ENCODE measurements at regions not wholly inside any gene's neighbourhood (a gene's known extent, or its start where the extent isn't known, plus 50 kb on each side); places are given as distances from the start of the nearest gene placed in this dataset.

DNA sequence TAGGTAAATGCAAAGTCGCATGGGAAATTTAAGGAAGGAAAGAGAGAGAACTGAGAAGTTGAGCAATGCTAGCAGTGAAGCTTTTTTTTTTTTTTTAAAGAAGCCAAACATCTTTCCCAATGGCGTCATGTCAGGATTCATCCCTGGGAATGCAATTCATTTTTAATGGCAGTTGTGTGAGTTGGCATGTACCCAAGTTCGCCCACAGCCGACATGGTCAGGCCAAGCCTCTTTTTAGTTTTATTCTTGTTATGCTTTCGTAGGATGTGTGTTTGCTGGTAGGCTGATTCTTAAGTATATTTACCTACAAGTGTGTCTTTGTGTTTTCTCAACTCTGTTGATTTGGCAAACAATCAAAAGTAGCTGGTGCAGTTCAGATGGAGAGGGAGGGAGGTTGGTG is 127.6 kb upstream of the ITGA6 start:
- H3K27ac ChIP-seq = no peak overlapping the region
- H3K36me3 ChIP-seq = no peaks in the 10 kb centered on the region
- H3K9me3 ChIP-seq (ENCODE audit: low read depth) = no peaks in the 10 kb centered on the region
- no peak overlapping the region for H3K4me3 ChIP-seq
- no peaks in the 10 kb centered on the region for H3K27me3 ChIP-seq
- DNase-seq (ENCODE audit: low read depth in 1 of 2, low spot score in 1 of 2) = peak in 1 of 2 donors; percentile 74
- H3K4me1 ChIP-seq (ENCODE audit: low read depth) = peaks cover 15% of the 10 kb centered on the region
- TF ChIP-seq, protein P1, sequence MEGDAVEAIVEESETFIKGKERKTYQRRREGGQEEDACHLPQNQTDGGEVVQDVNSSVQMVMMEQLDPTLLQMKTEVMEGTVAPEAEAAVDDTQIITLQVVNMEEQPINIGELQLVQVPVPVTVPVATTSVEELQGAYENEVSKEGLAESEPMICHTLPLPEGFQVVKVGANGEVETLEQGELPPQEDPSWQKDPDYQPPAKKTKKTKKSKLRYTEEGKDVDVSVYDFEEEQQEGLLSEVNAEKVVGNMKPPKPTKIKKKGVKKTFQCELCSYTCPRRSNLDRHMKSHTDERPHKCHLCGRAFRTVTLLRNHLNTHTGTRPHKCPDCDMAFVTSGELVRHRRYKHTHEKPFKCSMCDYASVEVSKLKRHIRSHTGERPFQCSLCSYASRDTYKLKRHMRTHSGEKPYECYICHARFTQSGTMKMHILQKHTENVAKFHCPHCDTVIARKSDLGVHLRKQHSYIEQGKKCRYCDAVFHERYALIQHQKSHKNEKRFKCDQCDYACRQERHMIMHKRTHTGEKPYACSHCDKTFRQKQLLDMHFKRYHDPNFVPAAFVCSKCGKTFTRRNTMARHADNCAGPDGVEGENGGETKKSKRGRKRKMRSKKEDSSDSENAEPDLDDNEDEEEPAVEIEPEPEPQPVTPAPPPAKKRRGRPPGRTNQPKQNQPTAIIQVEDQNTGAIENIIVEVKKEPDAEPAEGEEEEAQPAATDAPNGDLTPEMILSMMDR (IDR thresholded peaks at IDR 0.05; ENCODE audit: low read depth, low read length) = no peak

DNA sequence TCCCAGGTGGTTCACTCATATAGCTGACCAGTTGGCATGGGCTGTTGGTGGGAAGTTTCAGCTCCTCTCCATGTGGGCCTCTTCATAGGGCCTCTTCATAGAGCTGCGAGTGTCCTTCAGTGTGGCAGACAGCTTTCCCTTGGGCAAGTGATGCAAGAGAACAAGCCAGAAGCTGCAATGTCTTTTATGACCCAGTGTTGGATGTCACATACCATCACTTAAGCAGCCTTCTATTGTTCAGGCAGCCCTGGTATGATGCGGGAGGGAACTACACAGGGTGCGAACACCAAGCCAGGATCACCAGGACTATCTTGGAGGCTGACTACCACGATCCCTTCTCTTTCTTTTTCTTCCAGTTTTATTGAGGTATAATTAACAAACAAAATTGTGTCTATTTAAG is 126.5 kb upstream of the ITGA6 start:
- Histone ChIP-seq H3K27ac (no peak overlapping the region), H3K4me1 (ENCODE audit: low read depth) (peaks cover 11% of the 10 kb centered on the region), H3K9me3 (ENCODE audit: low read depth) (no peaks in the 10 kb centered on the region), H3K36me3 (no peaks in the 10 kb centered on the region), H3K27me3 (no peaks in the 10 kb centered on the region), H3K4me3 (no peak overlapping the region)
- TF ChIP-seq, protein P1 (IDR thresholded peaks at IDR 0.05; ENCODE audit: low read depth, low read length) = no peak
- no peak for DNase-seq (ENCODE audit: low read depth in 1 of 2, low spot score in 1 of 2)

DNA sequence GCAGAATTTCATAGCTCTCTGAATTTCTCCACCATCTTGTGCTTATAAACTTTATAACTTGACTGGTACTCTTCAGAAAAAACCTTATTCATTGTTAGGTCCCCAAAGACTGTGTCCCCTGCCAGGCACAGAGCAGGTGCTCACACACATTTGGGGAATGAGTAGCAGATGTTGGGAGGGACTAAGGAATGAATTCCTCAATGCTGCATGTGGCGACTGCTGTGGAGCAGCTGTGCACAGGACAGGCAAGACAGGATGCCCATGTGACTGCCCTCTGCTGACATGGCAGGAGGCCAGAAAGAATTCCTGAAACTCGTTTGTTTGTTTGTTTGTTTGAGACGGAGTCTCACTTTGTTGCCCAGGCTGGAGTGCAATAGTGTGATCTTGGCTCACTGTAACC is 122.3 kb upstream of the ITGA6 start:
- Histone ChIP-seq H3K4me3 (no peak overlapping the region), H3K36me3 (no peaks in the 10 kb centered on the region), H3K27me3 (no peaks in the 10 kb centered on the region), H3K9me3 (ENCODE audit: low read depth) (no peaks in the 10 kb centered on the region), H3K4me1 (ENCODE audit: low read depth) (no peaks in the 10 kb centered on the region), H3K27ac (no peak overlapping the region)
- TF ChIP-seq, protein P1 (IDR thresholded peaks at IDR 0.05; ENCODE audit: low read depth, low read length) = no peak
- no peak for DNase-seq (ENCODE audit: low read depth in 1 of 2, low spot score in 1 of 2)

DNA sequence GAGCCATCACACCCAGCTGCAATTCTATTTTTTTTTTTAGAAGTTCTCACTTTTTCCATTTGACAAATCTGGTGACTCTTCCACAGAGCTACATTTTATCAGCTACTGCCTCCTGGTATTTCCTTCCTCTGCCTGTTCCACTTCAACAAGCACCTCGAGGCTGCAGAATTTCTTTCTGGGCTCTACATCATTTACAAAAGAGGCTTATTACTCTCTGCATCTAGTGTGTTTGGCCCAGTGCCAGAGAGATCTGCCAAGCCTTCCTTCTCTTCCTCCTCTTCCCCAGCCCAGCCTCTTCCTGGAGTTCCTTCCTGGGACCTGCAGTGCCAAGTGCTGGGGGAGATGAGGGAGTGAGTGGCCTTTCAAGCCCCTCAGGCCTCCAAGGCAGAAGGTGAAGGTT is 119.6 kb upstream of the ITGA6 start:
- no peak overlapping the region for H3K4me3 ChIP-seq
- DNase-seq (ENCODE audit: low read depth in 1 of 2, low spot score in 1 of 2) = peak; percentile 11 to 74
- H3K36me3 ChIP-seq = no peaks in the 10 kb centered on the region
- TF ChIP-seq, protein P1 (IDR thresholded peaks at IDR 0.05; ENCODE audit: low read depth, low read length) = no peak
- H3K9me3 ChIP-seq (ENCODE audit: low read depth) = no peaks in the 10 kb centered on the region
- no peaks in the 10 kb centered on the region for H3K4me1 ChIP-seq (ENCODE audit: low read depth)
- H3K27ac ChIP-seq = no peak overlapping the region
- no peaks in the 10 kb centered on the region for H3K27me3 ChIP-seq

DNA sequence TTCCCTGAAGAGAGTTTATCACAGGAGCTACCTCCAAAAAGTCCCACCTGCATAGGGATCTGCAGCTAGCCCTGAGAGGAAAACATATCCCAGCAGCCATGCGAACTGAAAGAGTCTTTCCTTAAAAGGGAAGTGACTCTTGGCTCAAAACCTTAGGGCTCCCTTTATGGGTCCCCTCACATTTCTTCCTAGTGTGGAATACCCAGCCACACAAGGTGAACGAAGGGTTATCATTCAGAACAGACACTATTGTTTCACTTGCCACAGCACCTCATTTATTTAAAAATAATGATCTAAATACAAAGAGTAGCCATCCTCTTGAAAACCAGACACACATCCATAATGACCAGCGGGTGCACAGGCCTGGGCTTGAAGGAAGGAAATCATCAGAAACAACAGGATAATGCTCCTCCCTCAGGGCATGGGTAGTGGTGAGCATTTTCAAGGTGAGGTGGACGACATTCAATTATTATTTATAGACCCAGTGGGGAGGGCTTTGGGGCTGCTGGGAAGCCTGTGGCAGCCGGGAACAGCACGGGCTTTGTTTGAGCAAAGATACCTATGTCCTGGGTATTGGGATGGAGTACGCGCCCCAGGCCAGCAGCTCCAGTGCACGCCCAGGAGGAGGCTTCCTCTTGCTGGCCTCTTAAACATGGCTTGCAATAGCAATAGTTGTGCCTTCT is 119.0 kb upstream of the ITGA6 start:
- no peaks in the 10 kb centered on the region for H3K9me3 ChIP-seq (ENCODE audit: low read depth)
- H3K27ac ChIP-seq = no peak overlapping the region
- H3K27me3 ChIP-seq = no peaks in the 10 kb centered on the region
- TF ChIP-seq, protein P1 (IDR thresholded peaks at IDR 0.05; ENCODE audit: low read depth, low read length) = no peak
- no peaks in the 10 kb centered on the region for H3K36me3 ChIP-seq
- no peak overlapping the region for H3K4me3 ChIP-seq
- no peaks in the 10 kb centered on the region for H3K4me1 ChIP-seq (ENCODE audit: low read depth)
- no peak for DNase-seq (ENCODE audit: low read depth in 1 of 2, low spot score in 1 of 2)

All from cardiac muscle cell (in vitro differentiated cells and primary cell).